Brain microvascular endothelial cell (primary cell): ENCODE measurements at regions not wholly inside any gene's neighbourhood (a gene's known extent, or its start where the extent isn't known, plus 50 kb on each side); places are given as distances from the start of the nearest gene placed in this dataset.

Experiments
- DNase-seq: peaks from one replicate; pipeline ENCODE4 v3.0.0-alpha.2; 2020
- H3K27ac ChIP-seq: fragments of 250-450 bp; sonication (Bioruptor Pico); 2 replicates; pipeline ENCODE4 v1.5.1; 2020; ENCODE audit warnings: mild to moderate bottlenecking, moderate library complexity
- H3K27me3 ChIP-seq: fragments of 250-450 bp; sonication (Bioruptor Pico); replicated peaks from 2 replicates; pipeline ENCODE4 v1.5.1; 2020; ENCODE audit warnings: mild to moderate bottlenecking
- H3K36me3 ChIP-seq: fragments of 250-450 bp; sonication (Bioruptor Pico); replicated peaks from 2 replicates; pipeline ENCODE4 v1.5.1; 2020; ENCODE audit warnings: mild to moderate bottlenecking
- H3K4me3 ChIP-seq: 2 replicates; pipeline ENCODE4 v1.5.1; 2011; ENCODE audit warnings: low read depth, mild to moderate bottlenecking, control low read depth, low read length, moderate library complexity
- in situ Hi-C: cut with HindIII; loops from 2 replicates; pipeline ENCODE4 v1.10.0; 2017; ENCODE audit warnings: low sequenced_read_pairs, low pct_ligation_motif_present
- TF ChIP-seq, protein P1 (sequence below): IDR thresholded peaks from 2 replicates; pipeline ENCODE4 v1.5.1; 2011; ENCODE audit warnings: low read depth, mild to moderate bottlenecking, moderate library complexity, low read length, control low read depth, inconsistent platforms; ENCODE audit errors: missing control alignments

DNA sequence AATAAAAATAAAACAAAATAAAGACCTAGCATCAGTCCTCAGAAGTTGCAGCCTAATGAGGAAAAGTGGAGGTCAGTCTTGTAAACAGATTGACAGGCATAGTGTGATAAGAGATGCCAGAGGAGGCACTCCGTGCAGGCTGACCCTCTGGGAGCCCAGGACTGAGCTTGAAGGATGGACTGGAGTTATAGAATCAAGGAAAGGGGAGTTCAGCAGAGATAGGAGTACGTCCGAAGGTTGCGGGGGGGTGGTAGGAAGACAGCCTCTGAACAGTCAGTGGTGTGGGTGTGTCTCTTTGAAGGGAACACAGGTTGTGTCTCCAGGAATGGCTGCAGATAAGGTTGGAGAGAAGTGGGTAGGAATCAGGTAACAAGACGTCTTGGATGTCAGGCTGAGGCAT, 126.1 kb upstream of the CPEB4 start:
- no peak overlapping the region for H3K4me3 ChIP-seq
- no peaks in the 10 kb centered on the region for H3K36me3 ChIP-seq
- DNase-seq, result no peak
- H3K27ac ChIP-seq, result no peak overlapping the region
- TF ChIP-seq, protein P1, sequence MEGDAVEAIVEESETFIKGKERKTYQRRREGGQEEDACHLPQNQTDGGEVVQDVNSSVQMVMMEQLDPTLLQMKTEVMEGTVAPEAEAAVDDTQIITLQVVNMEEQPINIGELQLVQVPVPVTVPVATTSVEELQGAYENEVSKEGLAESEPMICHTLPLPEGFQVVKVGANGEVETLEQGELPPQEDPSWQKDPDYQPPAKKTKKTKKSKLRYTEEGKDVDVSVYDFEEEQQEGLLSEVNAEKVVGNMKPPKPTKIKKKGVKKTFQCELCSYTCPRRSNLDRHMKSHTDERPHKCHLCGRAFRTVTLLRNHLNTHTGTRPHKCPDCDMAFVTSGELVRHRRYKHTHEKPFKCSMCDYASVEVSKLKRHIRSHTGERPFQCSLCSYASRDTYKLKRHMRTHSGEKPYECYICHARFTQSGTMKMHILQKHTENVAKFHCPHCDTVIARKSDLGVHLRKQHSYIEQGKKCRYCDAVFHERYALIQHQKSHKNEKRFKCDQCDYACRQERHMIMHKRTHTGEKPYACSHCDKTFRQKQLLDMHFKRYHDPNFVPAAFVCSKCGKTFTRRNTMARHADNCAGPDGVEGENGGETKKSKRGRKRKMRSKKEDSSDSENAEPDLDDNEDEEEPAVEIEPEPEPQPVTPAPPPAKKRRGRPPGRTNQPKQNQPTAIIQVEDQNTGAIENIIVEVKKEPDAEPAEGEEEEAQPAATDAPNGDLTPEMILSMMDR, result no peak
- H3K27me3 ChIP-seq, result no peaks in the 10 kb centered on the region
- in situ Hi-C loops, result no loop called here

DNA sequence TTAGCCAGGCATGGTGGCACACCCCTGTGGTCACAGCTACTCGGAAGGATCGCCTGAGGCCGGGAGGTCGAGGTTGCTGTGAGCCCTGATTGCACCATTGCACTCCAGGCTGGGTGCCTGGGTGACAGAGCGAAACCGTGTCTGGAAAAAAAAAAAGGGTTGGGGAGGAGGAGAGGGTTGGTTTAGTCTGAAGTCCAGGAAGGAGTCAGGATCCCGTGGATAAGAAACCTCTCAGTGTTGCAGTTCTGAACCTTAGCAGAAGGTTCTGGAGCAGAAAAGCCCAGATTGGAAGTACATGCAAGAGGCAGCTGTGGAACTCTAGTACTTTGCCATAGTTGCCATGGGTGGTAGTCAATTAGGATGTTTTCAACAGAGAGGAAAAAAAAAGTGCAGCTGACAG, 125.2 kb upstream of the CPEB4 start:
- Histone ChIP-seq H3K4me3 (no peak overlapping the region), H3K27me3 (no peaks in the 10 kb centered on the region), H3K27ac (no peak overlapping the region), H3K36me3 (no peaks in the 10 kb centered on the region)
- in situ Hi-C loops, result no loop called here
- TF ChIP-seq, protein P1, result no peak
- DNase-seq, result no peak

DNA sequence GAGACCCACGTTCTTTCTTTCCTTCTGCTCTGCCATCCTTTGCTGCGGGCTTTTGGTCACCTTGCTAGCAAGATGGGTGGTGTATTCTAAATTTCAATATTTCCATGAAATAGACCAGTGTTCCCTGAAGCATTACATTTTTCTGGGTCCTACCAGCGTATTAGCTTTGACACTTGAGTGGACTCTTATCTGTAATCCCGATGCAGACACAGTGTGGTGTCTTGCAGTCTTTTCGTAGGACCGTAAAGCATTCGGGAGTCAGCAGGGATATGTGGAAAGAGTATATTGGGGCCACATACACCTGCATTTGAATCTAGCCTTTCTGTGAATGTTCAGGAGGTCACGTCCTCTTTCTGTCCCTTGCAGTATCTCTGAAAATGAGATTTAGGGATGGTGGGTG, 124.7 kb upstream of the CPEB4 start:
- TF ChIP-seq, protein P1, result no peak
- in situ Hi-C loops, result no loop called here
- no peaks in the 10 kb centered on the region for H3K27me3 ChIP-seq
- H3K27ac ChIP-seq, result no peak overlapping the region
- no peaks in the 10 kb centered on the region for H3K36me3 ChIP-seq
- H3K4me3 ChIP-seq, result no peak overlapping the region
- no peak for DNase-seq

DNA sequence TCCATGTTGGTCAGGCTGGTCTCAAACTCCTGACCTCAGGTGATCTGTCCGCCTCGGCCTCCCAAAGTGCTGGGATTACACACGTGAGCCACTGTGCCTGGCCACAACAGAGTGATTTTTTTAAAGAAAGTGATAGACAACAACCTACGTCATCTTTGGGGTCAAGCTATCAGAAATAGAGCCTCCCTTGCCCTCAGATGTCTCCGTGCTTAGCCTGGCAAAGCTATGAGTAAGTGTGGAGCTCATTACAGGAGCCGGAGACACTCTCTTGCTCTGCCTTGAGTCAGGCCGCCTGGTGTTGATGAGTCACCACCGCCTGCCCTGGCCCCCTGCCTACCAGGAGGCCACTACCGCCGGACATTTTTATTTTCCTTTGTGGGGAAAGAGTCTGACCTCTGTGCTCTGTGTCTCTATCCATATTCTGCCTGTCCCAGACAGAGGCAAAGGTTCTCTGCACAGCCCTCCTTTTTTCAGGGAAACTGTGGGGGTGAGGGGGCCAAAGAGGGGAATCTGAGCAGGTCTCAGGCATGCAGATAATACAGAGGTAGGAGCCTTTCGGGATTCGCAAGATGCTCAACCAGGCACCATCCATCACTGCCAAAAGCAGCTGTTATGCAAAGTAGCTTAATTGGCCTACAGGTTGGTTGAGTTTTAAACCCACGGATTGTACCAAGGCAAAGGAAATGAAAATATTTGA, 123.7 kb upstream of the CPEB4 start:
- TF ChIP-seq, protein P1, result no peak
- in situ Hi-C loops, result no loop called here
- H3K27ac ChIP-seq, result peak overlapping the region; percentile 64

DNA sequence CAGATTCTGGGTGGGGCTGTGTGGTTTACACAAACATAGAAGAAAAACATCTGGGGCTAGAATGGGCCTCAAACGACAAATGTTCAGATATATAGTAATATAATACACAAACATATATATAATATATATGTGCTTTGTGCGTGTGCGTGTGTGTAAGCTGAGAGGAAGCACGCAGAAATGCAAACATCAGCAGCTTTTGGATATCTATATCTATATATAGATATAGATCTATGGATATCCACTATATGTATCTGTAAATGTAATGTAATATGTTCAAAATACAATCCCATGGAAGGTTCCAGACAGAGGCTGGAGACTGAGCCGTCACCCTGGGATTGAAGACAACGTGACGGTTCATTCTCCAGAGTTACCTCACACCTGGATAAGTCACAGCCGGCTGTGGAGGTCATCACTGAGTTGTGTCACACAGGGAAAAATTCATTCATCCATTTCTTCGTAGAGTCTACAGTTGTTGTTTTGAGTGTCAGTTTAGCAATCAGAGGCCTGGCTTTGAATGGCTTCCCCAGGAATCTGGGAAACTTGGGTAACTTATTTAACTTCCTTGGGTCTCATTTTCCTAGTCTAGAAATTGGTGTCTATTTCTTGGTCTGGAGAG, 123.0 kb upstream of the CPEB4 start:
- H3K27ac ChIP-seq, result peak overlapping the region; percentile 64
- H3K36me3 ChIP-seq, result no peaks in the 10 kb centered on the region
- TF ChIP-seq, protein P1, result no peak
- no peaks in the 10 kb centered on the region for H3K27me3 ChIP-seq
- DNase-seq, result no peak
- no peak overlapping the region for H3K4me3 ChIP-seq
- in situ Hi-C loops, result no loop called here

More for the DNA sequence above, 123.7 kb upstream of the CPEB4 start:
- Histone ChIP-seq H3K36me3 (no peaks in the 10 kb centered on the region), H3K4me3 (no peak overlapping the region), H3K27me3 (no peaks in the 10 kb centered on the region)
- DNase-seq, result peak; percentile 96

DNA sequence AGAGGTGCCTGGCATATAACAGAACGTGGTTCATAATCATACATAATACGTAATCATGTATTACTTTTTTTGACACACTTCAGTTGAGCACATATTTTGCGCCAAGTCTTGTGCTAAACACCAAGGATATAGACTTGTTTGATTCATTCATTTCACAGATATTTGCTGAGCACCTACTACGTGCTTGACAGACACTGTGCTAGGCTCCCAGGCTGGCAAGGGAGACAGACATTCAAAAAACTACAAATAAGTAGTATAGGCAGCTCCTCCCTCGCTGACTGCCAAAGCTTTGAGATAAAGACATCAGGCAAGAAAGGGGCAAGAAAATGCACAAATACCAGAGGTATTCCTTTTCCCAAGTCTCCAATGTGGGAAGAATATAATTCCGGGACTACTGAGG, 122.5 kb upstream of the CPEB4 start:
- no peak for DNase-seq
- H3K27ac ChIP-seq, result no peak overlapping the region
- in situ Hi-C loops, result no loop called here

More for the DNA sequence above, 122.5 kb upstream of the CPEB4 start:
- Histone ChIP-seq H3K4me3 (no peak overlapping the region), H3K27me3 (no peaks in the 10 kb centered on the region), H3K36me3 (no peaks in the 10 kb centered on the region)
- TF ChIP-seq, protein P1, result no peak
